Mononuclear cell (primary cell): ENCODE measurements at regions not wholly inside any gene's neighbourhood (a gene's known extent, or its start where the extent isn't known, plus 50 kb on each side); places are given as distances from the start of the nearest gene placed in this dataset.
"Not testable (repeated sequence)": the region's sequence is repeated elsewhere in the genome, so short reads cannot be mapped to it uniquely, and the experiment has no call there.

Experiments
- H3K27me3 ChIP-seq: 2 replicates; pipeline ENCODE4 v1.6.0; 2011; ENCODE audit warnings: low read length, control low read depth; ENCODE audit not compliant: insufficient read depth
- H3K4me1 ChIP-seq: 2 replicates; pipeline ENCODE4 v1.5.1; 2011; ENCODE audit warnings: mild to moderate bottlenecking, low read length, control low read depth; ENCODE audit not compliant: insufficient read depth
- H3K4me3 ChIP-seq: 2 replicates; pipeline ENCODE4 v1.5.1; 2011; ENCODE audit warnings: mild to moderate bottlenecking, low read length, moderate library complexity
- H3K9me3 ChIP-seq: 2 replicates; pipeline ENCODE4 v1.5.1; 2011; ENCODE audit warnings: low read depth, mild to moderate bottlenecking, control low read depth, low read length

DNA sequence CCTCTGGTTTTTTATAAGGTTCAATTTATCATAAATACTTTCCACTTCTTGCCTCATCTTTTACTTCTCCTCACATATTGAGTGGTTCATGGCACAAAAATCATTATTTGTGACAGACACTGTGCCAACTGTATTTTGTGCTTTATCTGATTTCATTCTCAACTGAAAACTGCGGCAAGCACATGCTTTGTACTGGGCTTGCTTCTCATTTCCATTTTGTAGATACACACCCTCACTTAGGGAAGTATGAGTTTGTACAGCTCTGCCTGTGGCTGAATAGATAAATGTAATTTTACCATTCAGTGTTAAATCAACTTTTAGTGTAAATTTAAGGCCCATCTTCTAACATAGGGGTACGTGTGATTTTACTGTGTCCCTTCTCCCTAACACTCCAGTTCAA, 83.6 kb downstream of the ANXA2R start:
- Histone ChIP-seq H3K4me1 (peaks cover 20% of the 10 kb centered on the region), H3K4me3 (no peak overlapping the region), H3K27me3 (no peaks in the 10 kb centered on the region), H3K9me3 (no peaks in the 10 kb centered on the region)

DNA sequence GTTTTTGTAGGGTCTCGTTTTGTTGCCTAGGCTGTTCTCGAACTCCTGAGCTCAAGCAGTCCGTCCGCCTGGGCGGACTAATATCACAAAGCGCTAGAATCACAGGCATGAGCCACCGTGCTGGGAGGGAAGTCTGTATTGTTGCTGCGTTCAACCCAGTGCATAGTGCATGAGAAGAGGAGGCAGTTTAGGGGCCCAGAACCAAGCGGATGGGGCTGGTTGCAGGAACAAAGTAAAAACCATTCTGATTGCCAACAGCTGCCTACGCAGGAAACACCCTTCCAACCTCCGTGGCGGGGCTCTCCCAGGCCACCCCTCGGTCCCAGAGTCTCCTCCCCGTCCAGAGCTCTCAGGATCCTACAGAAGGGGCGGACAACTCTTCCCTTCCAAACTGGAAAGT, 87.1 kb downstream of the ANXA2R start:
- peak overlapping the region; percentile 63 for H3K4me3 ChIP-seq
- no peaks in the 10 kb centered on the region for H3K27me3 ChIP-seq
- H3K9me3 ChIP-seq = no peaks in the 10 kb centered on the region
- peaks cover 47% of the 10 kb centered on the region for H3K4me1 ChIP-seq

DNA sequence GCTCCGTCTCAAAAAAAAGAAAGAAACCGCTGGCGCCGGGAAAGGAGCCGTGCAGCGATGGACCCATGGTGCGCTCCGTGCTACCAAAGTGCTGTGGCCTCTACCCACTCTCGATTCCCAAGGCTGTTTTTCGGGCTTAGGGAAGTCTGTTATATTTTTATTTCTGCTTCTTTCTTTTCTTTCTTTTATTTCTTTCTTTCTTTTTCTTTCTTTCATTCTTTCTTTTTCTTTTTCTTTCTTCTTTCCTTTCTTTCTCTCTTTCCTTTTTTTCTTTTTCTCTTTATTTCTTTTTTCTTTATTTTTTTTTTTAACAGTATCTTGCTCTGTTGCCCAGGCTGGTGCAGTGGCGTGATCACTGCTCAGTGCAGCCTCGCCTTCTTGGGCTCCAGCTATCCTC, 87.5 kb downstream of the ANXA2R start:
- no peaks in the 10 kb centered on the region for H3K27me3 ChIP-seq
- no peaks in the 10 kb centered on the region for H3K9me3 ChIP-seq
- peaks cover 47% of the 10 kb centered on the region for H3K4me1 ChIP-seq
- H3K4me3 ChIP-seq = peak overlapping the region; percentile 63

DNA sequence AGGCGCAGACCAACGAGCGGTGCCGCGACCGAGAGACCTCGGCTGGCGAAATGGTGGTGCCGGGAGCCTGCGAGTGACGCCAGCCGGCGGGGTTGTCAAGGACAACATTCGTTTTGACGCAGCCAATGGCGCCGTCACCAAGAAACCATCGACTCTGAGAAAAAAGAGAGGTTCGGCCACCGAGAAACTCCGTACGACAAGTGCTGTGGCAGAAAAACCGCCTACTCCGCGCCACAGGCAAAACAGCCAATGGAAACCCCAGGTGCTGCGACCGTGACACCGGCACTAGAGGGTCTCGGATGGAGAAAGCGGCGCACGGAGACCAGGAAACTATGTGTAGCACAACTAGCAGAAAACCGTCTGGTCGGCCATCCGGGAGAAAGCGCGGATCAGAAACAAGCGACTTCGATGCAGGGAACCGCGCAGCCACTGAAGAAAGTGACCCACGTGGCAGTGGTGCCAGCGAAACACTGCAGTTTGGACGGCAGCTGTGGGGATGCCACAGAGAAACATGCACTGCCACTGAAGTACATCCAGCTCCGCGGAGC, 88.8 kb downstream of the ANXA2R start:
- Histone ChIP-seq H3K4me3 (peak overlapping the region; percentile 63), H3K27me3 (no peaks in the 10 kb centered on the region), H3K9me3 (no peaks in the 10 kb centered on the region)

DNA sequence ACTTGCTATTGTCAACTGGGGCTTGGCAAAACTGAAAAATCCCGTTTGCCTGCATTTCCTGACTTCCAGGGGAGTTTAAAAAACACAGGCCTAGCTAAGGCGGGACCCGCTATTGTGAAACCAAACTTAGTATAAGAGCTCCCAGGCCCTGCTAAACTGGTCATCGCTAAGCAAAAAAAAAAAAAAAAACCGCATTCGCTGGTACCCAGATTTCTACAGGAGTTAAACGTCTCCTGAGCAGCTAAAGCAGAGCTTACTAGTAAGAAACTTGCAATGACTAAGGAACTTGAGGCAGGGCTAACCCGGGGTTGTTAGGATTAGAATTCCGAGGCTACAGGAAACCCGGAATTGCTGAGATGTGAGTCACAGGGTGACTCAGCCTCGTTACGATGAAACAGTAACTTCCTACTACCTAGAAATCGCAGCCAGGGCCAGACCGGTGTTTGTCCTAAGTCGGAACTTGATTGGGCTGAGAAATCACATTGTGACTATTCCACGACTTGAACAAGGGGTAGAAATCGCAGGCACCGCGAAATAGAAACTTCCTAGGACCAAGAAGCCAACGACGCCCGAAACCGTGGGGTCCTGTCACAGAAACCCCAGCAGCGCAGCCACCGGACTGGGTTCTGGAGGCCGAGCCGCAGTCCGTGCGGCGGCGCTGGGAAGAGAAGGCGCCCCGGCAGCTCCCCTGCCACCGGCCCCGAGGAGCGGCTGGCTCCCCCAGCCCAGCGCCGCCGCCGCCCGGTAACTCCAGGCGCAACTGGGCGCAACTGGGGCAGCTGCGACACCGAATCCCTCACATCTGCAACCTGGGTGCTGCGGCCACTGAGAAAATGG, 89.4 kb downstream of the ANXA2R start:
- H3K27me3 ChIP-seq = no peaks in the 10 kb centered on the region
- no peaks in the 10 kb centered on the region for H3K9me3 ChIP-seq
- peaks cover 47% of the 10 kb centered on the region for H3K4me1 ChIP-seq
- H3K4me3 ChIP-seq = peak overlapping the region; percentile 63

More for the DNA sequence above, 88.8 kb downstream of the ANXA2R start:
- peaks cover 47% of the 10 kb centered on the region for H3K4me1 ChIP-seq

DNA sequence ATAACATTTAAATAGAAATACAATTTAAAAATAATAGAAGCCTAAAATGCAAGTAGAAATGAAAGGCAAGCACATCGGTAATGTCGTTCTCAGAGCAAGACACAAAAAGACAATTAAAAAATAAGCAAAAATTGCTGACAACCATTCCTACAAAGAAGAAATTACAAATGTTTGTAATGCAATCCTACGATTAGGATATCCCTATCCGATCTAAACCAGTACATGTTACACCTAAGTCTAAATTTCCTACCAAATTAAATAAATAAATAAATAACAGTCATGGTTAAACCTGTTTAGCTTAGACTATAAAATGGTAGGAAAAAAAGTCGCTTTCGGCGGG, 90.0 kb downstream of the ANXA2R start:
- no peaks in the 10 kb centered on the region for H3K9me3 ChIP-seq
- peak overlapping the region; percentile 63 for H3K4me3 ChIP-seq
- peaks cover 47% of the 10 kb centered on the region for H3K4me1 ChIP-seq
- no peaks in the 10 kb centered on the region for H3K27me3 ChIP-seq

DNA sequence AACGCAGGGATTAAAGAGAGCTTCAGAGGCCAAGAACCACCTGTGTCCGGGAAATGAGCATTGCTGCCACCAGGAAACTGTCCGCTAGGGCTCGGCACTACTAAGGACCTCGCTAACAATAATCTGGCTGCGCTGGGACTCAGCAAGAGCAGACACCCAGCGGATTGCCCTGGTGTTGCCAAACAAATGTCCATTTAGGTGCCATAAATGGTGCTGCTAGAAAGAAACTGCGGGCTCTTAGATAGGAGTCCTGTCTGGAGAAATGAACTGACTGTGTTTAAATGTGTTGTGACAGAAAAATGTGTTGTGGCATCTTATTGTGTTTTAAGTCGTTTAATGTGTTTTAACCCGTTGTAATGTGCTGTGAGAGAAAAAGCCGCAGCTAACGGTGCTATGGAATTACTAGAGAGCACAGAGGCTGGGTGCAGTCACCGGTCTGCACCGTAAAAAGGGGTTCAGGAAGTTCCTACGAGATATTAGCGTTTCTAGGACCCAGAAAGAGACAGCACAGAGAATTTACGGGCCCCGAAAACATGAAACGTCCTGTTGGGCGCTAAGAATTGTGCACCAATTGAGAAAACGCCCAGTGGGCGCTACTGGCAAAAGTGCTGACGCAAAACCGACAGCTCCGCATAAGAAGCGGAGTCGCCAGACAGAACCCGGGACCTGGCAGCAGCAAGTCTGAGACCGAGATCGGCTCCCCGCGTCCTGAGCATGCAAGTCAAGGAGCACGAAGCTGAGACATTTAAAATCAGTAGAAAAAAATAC, 90.6 kb downstream of the ANXA2R start:
- H3K4me3 ChIP-seq = peak overlapping the region; percentile 63
- H3K27me3 ChIP-seq = no peaks in the 10 kb centered on the region
- no peaks in the 10 kb centered on the region for H3K9me3 ChIP-seq
- peaks cover 47% of the 10 kb centered on the region for H3K4me1 ChIP-seq

DNA sequence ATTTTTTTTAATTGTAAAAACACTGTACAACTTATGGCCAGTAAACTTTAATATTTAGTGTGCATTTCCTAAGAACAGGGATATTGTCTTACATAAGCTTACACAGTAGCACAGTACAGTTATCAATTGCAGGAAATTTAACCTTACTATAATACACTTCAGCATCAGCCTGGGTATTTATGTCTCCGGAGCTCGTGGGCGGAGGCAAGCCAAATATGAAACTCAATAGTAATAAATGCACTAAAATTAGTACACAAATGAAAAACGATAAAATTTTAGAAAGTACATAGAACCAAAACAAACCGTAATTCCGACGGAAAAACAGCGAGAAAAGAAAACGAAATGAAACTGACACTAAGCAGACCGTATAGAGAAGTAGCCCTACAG, 91.2 kb downstream of the ANXA2R start:
- Histone ChIP-seq H3K9me3 (no peaks in the 10 kb centered on the region), H3K27me3 (peaks cover 3% of the 10 kb centered on the region), H3K4me1 (peaks cover 50% of the 10 kb centered on the region), H3K4me3 (peak overlapping the region; percentile 63)

DNA sequence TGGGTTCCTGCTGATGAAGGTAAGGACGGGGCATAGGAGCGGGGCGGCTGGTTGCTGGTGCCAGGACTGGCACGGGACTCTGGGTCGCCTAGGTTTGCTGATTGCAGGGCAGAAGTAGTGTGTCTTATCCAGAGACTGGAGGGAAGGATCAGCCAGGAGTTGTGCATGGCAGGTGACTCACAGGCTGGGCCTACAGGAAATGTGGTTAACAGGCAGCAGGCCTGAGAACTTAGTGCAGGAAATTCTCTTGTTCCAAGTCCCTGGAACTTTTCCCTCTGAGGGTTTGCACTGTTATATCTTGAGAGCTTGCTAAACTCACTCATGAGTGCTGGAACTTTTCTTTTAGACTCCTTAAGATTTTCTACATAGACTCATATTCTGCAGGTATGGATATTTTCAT, 95.1 kb downstream of the ANXA2R start:
- Histone ChIP-seq H3K9me3 (no peaks in the 10 kb centered on the region), H3K4me3 (no peak overlapping the region), H3K4me1 (peaks cover 24% of the 10 kb centered on the region), H3K27me3 (peaks cover 14% of the 10 kb centered on the region)

DNA sequence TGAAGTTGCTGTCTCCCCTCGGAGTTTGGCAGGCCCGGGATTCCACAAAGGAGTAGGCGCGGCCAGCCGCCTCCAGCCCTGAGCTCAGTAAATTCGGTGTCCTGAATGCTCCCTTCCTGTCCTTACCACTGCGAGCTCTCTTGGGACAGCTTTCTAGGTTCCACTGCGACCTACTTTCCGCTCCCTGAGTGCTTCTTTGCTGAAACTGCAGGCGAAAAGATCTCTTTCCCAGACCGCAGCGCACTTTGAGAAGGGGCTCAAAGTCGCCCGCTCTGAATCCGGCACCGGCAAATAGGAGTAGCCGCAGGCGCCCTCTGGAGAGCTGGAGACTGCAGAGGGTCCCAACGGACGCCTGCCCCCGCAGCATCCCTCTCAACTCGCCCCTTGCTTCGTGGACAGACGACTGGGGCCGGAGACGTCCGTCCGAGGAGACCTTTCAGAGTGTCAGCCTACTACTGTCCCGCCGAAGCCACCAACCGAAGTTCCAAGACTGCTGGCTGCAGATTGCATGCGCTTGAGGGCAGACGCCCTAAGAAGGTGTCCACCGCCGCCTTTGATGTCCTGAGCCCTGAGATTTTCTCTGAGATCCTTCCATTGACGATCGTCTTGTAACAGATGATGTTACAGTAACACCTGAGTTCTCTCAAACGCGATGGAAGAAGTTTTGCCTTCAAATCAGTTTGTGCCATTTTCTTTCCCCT, 96.0 kb downstream of the ANXA2R start:
- Histone ChIP-seq H3K4me3 (no peak overlapping the region), H3K9me3 (no peaks in the 10 kb centered on the region), H3K27me3 (peaks cover 14% of the 10 kb centered on the region), H3K4me1 (peaks cover 15% of the 10 kb centered on the region)

DNA sequence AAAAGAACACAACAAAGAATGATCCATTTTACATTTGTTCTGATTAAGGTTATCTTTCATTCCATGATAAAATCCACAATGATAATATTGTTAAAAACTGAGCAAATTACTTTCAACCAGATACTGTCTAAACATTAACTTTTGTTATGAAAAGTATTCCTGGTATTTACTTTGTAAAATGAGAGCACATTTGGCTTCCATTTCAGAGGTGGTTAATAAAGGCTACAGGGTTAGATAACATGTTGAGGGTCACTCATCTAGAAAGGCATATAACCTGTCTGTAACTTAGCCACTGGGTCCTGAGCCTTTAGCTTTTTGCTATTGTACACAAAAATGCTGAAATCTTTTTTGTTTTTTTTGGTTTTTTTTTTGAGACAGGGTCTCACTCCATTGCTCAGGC, 99.3 kb downstream of the ANXA2R start:
- H3K4me1 ChIP-seq = peaks cover 7% of the 10 kb centered on the region
- H3K27me3 ChIP-seq = peaks cover 14% of the 10 kb centered on the region
- H3K4me3 ChIP-seq = no peak overlapping the region
- no peaks in the 10 kb centered on the region for H3K9me3 ChIP-seq

DNA sequence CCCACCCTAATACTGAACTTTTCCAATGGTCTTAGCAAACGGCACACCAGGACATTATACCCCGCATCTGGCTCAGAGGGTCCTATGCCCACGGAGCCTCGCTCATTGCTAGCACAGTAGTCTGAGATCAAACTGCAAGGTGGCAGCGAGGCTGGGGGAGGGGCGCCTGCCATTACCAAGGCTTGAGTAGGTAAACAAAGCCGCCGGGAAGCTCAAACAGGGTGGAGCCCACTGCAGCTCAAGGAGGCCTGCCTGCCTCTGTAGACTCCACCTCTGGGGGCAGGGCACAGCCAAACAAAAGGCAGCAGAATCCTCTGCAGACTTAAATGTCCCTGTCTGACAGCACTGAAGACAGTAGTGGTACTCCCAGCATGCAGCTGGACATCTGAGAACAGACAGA, 108.1 kb downstream of the ANXA2R start:
- not testable (repeated sequence) for H3K4me3 ChIP-seq, H3K27me3 ChIP-seq, H3K9me3 ChIP-seq, H3K4me1 ChIP-seq

DNA sequence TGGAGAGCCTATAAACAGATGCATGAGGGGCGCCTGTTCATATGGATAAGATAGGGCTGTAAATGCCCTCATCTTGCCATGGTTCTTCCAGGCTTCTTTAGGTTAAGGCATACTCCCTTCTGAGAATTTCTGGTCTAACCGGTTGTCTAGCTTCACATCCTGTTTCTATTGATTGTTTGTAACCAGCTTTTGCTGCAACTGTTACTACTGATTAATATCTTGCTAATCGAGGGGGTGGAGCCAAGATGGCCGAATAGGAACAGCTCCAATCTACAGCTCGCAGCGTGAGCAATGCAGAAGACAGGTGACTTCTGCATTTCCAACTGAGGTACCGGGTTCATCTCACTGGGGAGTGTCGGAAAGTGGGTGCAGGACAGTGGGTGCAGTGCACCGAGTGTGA, 108.7 kb downstream of the ANXA2R start:
- H3K4me1 ChIP-seq, H3K27me3 ChIP-seq, H3K9me3 ChIP-seq, H3K4me3 ChIP-seq: not testable (repeated sequence)

DNA sequence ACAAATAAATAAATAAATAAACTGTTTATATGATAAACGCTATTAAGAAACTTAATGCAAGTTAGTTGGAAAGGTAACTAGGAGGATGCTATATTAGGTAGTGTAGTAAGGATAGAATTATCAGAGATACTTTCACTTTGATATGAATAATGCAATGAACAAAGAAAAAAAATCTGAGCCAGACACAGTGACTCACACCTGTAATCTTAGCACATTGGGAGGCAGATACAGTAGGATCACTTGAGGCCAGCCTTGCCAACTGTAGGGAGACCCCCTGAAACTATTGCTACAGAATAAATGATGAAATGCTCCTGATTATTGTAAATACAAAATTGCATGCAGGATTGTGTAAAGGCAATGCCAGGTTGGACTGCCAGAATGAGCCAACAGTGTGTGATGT, 109.2 kb downstream of the ANXA2R start:
- no peaks in the 10 kb centered on the region for H3K27me3 ChIP-seq
- no peaks in the 10 kb centered on the region for H3K9me3 ChIP-seq
- no peak overlapping the region for H3K4me3 ChIP-seq
- no peaks in the 10 kb centered on the region for H3K4me1 ChIP-seq

DNA sequence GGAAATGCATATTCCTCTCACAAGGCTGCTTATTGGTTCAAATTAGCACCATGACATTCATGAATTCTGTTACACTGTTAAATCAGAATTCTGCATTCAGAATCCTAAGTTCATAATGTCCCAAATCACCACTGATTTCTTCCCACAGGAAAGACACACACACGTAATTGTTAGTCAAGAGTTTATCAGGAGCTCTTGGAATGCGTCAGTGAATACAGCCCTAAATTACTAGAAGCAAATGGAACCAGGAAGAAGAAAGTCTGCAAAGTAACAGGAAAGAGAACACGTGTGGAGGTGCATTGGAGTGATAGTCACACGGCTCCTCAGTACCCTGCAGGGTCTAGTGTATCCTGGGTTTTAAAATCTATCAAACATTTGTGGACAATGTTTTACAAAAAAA, 110.2 kb downstream of the ANXA2R start:
- Histone ChIP-seq H3K4me1 (no peaks in the 10 kb centered on the region), H3K4me3 (no peak overlapping the region), H3K9me3 (no peaks in the 10 kb centered on the region), H3K27me3 (no peaks in the 10 kb centered on the region)
